HG02884 (cell line): ENCODE measurements at regions not wholly inside any gene's neighbourhood (a gene's known extent, or its start where the extent isn't known, plus 50 kb on each side); places are given as distances from the start of the nearest gene placed in this dataset.

Experiments used
- ATAC-seq: cut with Tn5 transposase; IDR thresholded peaks from one replicate; pipeline ENCODE4 v1.9.1; 2021; ENCODE audit warnings: mild to moderate bottlenecking, moderate library complexity; ENCODE audit not compliant: unreplicated experiment

DNA sequence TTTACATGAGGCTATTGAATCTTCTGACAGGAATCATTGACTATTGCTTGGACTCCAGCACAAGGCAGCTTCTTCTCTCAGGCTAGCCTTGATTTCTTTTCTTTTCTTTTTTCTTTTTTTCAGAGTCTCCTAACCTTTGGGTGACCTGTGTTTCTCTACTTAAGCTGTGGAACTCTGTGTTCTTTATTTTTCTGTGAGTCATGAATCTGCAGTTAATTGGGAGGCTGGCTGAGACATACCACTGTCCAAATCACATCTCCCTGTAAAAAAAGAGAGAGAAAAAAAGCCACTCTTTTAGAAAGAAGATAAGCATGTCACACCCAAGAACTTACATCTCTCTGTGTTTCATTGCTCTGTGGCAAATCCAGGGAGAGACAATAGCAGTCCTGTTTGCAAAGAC lies 681.2 kb upstream of the TSPY4 start:
- no peak for ATAC-seq

DNA sequence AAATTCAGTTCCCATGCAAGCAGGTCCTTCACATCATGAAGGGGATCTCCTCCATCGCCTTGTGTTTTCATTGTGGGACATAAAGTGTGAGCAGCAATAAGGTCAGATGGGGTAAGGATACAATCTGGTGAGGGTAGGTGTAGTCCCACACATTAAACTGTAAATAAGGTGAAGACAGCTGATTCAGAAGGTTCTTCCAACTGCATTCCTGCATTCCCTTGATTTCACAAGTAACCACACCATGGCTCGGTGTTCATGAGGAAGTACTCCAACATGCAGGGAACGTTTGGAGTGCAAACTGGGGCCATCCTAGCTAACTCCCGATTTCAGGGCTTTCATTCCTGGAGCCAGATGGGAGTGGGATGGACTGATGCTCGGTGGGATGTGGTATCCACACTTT lies 680.7 kb upstream of the TSPY4 start:
- no peak for ATAC-seq

DNA sequence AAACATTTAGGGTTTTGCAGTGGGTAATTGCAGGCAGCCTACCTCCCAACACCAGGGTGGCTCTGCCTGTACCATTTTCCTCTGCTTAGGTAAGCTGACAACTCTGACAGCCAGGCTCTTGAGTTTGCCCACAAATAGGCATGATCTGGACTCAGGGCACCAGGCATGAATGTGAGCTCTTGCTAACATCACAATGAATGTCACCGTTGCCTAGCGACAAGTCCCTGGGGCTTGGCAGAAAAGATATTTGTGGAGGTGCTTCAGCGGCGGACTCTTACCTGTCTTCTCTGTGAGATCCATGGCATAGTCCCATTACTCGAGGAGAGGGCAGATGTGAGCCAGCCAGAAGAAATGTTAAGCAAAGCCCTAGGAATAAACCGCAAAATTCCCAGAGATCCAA lies 677.5 kb upstream of the TSPY4 start:
- ATAC-seq = no peak

DNA sequence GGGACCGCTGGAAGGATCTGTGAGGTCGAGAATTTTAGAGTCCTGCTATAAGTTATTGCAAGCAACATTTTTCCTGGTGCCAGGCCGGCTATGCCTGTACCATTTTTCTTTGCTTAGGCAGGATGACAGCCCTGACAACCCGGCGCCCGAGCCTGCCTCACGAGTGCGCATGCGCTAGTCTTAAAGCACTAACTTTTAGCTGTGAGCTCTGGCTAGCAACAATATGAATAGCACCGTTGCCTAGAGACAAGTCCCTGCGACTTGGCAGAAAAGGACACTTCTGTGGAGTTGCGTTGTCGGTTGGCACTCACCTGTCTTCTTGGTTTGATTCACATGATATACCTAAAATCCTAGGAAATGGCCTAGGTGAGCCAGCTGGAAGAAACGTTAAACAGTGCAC lies 663.4 kb upstream of the TSPY4 start:
- no peak for ATAC-seq

DNA sequence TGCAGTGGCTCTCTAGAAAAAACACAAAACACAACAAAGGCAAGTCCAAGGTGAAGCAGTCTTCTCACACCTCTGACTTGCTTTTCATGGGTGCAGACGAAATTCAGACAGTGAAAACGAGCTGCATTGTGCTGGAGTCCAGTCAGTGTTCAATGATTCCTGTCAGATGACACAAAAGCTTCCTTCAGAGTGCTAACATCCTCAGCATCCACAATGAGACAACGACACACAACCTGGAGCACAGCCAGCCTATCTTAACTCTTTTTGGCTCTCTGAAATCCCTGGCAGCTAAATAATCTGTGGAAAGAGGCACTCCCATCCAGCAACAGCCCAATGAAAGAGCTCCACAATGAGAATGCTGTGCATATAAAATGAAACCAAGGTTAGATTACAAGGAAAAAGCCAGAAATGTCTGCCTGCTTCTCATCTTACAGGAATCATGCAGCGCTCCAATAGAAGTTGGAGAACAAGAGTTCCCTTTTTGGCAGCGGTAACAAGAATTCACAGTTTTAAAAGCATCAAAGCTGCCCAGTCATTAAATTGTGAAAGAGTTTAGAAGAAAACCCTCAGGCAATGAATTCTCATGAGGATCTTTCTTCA lies 659.8 kb upstream of the TSPY4 start:
- ATAC-seq = no peak

DNA sequence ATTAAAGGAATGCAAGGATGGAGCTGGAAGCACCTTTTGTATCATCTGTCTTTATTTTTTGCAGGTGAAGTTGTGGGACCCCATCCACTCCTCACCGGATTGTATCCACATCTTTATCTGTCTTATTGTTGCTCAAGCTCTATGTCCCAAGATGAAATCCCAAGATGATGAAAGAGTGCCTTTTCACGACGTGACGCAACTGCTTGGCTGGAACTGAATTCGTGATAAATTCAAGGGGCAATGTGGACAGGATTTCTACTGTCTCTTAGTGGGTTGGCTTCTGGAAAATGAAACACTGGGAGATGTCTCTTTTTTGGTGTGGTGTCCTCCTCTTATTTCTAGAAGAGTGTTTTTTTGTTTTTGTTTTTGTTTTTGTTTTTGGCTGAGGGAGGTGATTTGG lies 650.1 kb upstream of the TSPY4 start:
- no peak for ATAC-seq

DNA sequence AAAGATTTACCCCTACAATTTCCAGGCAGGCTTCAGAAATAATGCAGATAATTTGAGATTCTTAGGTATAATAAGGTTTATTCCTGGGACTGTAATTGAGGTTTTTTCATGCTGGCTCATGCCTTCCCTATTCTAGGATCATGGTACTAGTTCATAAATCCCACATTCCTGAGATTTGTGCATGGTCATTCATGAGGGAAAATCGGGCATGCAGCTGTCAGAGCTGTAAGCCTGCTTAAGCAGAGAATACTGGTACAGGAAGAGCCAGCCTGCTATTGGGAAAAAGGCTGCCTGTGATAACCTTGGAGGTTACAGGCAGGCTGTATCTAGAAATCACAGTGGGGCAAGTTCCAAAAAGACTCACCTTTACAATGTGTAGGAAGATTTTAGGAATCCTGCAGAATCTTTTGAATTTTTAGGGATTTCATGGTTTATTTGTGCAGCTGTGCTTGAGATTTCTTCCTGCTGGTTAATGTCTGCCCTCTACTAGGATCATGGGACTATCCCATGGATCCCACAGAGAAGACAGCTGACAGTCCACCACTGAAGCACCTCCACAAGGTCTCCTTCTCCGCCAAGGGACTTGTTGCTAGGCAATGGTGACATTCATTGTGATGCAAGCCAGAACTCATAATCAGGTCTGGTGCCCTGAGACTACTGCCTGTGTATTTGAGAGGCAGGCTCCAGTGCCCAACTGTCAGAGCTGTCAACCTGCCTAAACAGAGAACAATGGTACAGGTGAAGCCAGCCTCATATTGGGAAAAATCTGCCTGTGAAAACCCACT lies 646.2 kb upstream of the TSPY4 start:
- ATAC-seq = no peak

DNA sequence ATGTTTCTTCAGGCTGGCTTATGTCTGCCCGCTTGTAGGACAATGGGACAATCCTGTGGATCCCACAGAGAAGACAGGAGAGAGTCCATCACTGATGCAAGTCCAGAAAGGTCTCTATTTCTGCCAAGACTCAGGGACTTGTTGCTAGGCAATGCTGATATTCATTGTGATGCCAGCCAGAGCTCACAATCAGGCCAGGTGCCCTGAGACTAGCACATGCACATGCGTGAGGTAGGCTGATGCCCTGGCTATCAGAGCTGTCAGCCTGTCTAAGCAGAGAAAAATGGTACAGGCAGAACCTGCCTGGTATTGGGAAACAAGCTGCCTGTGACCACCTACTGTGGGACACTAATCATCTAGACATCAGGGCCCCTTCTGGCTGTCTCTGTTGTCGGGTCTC lies 638.7 kb upstream of the TSPY4 start:
- ATAC-seq = no peak

DNA sequence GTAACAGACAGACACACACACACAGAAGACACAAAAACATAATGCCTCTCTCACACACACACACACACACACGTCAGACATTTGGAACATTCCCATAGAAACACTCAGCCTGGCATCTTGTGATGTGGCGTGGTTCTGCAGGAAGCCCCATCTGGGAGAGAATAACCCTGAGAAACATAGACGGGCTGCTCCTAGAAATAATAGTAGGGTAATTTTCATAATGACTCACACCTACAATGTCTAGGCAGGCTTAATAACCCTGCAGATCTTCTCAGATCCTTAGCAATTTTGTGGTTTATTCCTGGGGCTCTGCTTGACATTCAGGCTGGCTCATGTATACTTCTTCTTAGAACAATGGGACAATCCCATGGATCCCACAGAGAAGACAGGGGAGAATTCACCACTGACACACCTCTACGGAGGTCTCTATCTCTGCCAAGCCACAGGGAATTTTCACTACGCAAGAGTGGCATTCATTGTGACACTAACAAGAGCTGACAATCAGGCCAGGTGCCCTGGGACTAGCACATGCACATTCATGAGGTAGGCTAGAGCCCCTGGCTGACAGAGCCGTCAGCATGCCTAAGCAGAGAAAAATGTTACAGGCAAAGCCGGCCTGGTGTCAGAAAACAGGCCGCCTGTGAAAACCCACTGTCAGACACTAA lies 631.5 kb upstream of the TSPY4 start:
- no peak for ATAC-seq

DNA sequence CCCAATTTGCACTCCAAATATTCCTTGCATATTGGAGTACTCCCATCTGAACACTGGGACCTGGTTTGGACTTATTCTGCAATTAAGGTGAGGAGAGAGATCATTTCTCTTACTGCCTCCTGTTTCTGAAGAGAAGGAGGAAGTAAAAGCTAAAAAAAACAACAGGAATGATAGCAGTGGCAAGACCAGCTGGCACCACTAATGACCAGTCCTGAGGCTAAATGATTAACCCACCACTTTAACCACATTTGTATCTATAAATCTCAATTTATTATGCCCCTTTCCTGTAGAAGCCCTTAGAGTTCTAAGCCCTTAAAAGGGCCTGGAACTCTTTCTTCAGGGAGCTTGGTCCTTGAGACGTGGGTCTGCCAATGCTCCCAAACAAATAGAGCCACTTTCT lies 625.0 kb upstream of the TSPY4 start:
- no peak for ATAC-seq

DNA sequence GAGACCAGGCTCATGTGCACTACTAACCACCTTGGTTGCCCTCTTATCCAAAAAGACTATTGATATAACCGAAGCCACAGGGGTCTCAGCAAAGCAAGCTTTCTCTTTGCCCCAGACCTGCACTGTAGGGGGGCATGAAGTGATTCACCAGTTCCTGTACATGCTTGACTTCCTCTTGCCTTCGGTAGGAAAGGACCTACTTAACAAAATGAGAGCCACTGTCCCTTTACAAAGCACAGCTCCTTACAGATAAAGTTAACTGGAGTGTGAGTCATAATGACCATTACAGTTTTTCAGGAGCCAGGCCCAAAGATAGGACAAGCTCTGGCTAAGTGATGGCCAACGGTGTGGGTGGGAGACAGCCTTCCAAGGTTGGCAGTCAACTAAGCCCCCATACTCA lies 622.0 kb upstream of the TSPY4 start:
- no peak for ATAC-seq

DNA sequence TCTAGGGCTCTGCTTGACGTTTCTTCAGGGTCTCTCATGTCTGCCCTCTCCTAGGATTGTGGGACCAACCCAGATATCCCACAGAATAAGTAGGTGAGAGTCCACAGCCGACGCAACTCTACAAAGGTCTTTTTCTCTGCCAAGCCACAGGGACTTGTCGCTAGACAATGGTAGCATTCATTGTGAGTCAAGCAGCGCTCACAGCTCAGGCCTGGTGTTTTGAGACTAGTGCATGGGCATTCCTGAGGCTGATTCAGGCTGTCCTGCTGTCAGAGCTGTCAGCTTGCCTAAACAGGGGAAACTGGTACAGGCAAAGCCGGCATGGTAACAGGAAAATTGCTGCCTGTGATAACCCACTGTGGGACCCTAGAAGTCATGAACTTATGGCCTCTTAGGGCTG lies 610.6 kb upstream of the TSPY4 start:
- ATAC-seq = no peak

DNA sequence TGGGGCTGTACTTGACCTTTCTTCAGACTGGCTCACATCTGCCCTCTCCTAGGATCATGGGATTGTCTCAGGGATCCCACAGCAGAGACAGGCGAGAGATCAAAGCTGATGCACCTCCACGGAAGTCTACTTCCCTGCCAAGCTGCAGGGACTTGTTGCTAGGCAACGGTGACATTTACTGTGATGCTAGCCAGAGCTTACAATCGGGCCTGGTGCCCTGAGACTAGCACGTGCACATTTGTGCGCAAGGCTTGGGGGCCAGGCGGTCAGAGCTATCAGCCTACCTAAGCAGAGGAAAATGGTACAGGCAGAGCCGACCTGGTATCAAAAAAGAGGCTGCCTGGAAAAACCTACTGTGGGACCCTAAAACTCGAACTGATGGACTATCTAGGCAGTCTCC lies 607.3 kb upstream of the TSPY4 start:
- no peak for ATAC-seq

DNA sequence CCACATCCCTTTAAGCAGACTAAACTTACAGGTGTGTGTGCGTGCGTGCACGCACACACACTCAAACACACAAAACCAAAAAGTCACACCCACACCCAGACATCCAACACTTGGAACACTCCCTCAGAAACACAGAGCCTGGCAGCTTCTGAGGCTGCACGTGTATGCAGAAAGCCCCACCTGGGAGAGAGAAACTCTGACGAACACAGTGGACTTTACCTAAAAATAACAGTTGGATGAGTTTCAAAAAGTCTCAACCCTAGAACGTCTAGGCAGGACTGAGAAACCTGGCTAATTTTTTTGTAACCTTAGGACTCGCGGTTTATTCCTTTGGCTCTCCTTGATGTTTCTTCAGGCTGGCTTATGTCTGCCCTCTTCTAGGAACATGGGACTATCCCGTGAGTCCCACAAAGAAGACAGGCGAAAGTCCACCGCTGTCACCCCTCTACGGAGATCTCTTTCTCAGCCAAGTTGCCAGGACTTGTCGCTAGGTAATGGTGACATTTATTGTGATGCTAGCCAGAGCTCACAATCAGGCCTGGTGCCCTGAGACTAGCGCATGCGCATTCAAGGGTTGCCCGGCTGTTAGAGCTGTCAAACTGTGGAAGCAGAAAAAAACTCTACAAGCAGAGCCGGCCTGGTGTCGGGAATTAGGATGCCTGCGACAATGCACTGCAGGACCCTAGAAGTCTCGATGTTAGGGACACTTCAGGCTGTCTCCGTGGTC lies 595.8 kb upstream of the TSPY4 start:
- no peak for ATAC-seq

DNA sequence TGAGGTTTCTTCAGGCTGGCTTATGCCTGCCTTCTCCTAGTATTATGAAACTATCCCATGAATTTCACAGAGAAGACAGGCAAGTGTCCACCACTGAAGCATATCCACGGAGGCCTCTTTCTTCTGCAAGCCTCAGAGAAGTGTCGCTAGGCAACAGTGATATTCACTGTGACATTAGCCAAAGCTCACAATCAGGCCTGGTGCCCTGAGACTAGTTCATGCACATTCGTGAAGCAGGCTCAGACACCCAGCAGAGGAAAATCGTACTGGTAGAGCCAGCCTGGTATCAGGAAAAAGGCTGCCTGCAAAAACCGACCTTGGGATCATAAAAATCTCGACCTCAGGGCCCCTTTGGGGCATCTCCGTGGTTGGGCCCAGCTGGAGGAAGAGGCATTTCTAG lies 573.1 kb upstream of the TSPY4 start:
- ATAC-seq = no peak

DNA sequence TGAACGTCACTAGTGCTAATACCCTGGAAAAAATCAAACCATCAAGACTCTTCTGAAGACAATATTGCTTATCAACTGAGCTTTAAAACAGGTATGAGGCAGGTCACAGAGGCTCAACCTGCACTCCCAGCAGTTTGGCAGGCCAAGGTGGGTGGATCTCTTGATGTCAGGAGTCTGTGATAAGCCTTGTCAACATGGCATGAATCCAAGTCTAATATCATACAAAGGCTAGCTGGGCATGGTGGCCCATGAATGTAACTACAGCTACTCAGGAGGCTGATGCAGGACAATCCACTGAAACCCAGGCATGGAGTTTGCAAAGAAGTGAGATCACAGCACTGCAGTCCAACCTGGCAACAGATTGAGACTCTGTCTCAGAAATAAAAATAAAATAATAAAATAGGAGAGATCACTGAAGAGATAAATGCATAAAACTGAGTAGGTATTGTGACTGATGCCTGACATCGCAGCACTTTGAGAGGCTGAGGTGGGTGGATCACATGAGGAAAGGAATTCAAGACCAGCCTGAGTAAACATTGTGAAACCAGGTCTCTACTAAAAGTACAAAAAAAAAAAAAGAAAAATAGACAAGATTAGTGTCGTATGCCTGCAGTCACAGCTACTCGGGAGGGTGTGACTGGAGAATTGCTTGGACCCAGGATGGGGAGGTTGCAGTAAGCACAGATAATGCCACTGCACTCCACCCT lies 555.9 kb upstream of the TSPY4 start:
- no peak for ATAC-seq

DNA sequence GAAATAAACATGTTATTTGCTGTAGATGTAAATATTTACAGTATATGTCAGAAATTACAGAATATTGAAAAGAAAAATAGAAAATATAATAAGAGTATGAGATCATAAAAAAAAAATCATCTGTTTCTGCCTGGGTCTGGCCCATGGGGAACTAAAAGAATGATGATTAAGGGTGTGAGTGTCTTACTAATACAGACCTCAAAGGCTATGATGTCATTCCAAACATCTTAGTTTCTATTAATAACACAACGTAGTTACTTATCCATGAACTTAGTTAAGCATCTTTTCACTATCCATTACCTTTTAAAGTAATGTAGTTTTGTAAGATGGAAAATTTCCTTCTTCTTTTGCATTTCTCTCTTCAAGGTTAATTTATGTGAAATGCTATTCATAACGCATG lies 542.7 kb upstream of the TSPY4 start:
- no peak for ATAC-seq

DNA sequence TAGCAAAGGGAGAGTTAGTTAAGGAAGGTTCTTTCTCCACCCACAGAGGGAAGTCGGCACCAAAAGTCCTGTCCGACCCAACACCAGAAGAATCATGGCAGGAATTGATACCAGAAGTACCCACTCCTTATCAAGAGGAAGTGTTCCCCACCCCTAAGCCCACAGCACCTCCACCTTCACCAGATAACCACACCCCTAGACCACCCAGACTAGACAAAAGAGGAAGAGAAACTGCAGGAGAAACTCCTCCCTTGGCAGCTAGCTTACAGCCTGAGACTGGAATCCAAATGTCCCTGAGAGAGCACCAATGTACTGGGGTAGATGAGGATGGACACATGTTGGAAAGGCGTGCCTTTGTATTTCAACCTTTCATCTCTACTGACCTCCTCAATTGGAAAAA lies 532.9 kb upstream of the TSPY4 start:
- no peak for ATAC-seq

DNA sequence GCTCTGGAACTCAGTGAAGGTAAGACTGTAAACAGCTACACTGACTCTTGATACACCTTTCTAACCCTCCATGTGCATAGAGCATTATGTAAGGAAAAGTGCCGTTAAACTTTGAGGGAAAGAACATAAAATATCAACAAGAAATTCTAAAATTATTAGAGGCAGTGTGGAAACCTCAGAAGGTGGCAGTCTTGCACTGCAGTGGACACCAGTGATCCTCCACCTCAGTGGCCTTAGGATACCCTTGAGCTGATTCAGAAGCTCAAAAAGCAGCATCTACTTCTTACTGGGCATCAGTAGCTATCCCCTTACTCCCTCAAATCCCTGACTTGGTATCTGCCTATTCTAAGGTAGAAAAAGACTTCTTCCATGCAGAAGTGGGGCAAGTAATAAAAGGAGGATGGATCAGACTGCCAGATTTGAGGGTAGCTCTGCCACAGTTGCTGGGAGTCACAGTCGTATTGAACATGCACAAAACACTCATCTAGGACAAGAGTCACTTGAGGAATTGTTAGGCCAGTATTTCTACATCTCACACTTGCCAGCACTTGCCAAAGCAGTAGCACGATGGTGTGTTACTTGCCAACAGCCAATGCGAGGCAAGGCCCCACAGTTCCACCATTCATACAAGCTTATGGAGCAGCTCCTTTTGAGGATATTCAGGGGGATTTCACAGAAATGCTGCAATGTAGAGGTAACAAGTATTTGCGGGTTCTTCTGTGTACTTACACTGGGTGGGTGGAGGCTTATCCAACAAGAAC lies 529.4 kb upstream of the TSPY4 start:
- ATAC-seq = no peak

DNA sequence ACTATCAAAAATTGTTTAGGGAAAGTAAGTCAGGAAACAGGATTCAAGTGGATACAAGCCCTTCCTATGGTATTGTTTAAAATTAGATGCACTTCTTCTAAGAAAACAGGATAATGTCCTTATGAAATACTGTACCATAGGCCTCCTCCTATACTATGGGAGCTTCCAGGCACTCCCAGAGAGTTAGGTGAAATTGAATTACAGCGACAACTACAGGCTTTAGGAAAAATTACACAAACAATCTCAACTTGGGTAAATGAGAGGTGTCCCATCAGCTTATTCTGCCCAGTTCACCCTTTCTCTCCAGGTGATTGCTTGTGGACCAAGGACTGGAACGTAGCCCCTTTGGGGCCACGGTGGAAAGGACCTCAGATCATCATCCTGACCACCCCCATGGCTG lies 528.7 kb upstream of the TSPY4 start:
- no peak for ATAC-seq
